Rectal smooth muscle tissue (tissue), 1 donor: ENCODE measurements at regions not wholly inside any gene's neighbourhood (a gene's known extent, or its start where the extent isn't known, plus 50 kb on each side); places are given as distances from the start of the nearest gene placed in this dataset.
A peak's percentile ranks its signal among the peaks of the same experiment; 100 is the strongest.

Experiments
- H3K27ac ChIP-seq: one replicate; pipeline ENCODE4 v1.7.0; 2013; ENCODE audit warnings: low read depth, low read length, inconsistent platforms
- H3K27me3 ChIP-seq: one replicate; pipeline ENCODE4 v1.7.0; 2013; ENCODE audit warnings: low read length; ENCODE audit not compliant: control insufficient read depth, insufficient read depth
- H3K36me3 ChIP-seq: one replicate; pipeline ENCODE4 v1.7.0; 2013; ENCODE audit warnings: low read length; ENCODE audit not compliant: control insufficient read depth, insufficient read depth
- H3K4me1 ChIP-seq: one replicate; pipeline ENCODE4 v1.7.0; 2013; ENCODE audit warnings: low read length; ENCODE audit not compliant: control insufficient read depth, insufficient read depth
- H3K4me3 ChIP-seq: one replicate; pipeline ENCODE4 v1.7.0; 2013; ENCODE audit warnings: low read length
- H3K9ac ChIP-seq: one replicate; pipeline ENCODE4 v1.7.0; 2013; ENCODE audit warnings: low read length

- H3K27me3 ChIP-seq = no peaks in the 10 kb centered on the region
- no peaks in the 10 kb centered on the region for H3K36me3 ChIP-seq
- no peak overlapping the region for H3K9ac ChIP-seq
- peaks cover 5% of the 10 kb centered on the region for H3K4me1 ChIP-seq
- no peak overlapping the region for H3K4me3 ChIP-seq
- no peak overlapping the region for H3K27ac ChIP-seq
These were observed 79.7 kb upstream of the GNG2 start for GRCh38 chr14:51780741-51781140.

DNA sequence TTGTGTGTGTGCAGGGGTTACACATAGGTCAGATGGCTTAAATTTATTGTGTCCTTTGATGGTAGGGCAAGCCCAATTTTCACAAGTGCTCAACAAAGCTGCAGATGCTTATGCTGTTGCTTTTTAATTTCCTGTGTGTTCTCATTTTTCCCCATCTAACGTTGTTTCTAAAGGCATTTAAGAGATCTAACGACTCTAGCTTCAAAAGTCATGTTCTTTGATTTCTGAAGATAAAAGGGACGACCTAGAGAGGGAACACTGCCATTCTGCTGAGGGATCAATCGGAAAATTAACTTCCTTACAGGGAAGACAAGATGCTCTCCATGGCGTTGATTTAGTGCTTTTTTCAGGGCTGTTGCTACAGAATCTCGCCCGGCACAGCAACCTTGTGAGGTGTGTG is 79.0 kb upstream of the GNG2 start:
- H3K27me3 ChIP-seq = no peaks in the 10 kb centered on the region
- H3K36me3 ChIP-seq = no peaks in the 10 kb centered on the region
- H3K4me1 ChIP-seq = peaks cover 5% of the 10 kb centered on the region
- no peak overlapping the region for H3K27ac ChIP-seq
- H3K4me3 ChIP-seq = no peak overlapping the region
- no peak overlapping the region for H3K9ac ChIP-seq

DNA sequence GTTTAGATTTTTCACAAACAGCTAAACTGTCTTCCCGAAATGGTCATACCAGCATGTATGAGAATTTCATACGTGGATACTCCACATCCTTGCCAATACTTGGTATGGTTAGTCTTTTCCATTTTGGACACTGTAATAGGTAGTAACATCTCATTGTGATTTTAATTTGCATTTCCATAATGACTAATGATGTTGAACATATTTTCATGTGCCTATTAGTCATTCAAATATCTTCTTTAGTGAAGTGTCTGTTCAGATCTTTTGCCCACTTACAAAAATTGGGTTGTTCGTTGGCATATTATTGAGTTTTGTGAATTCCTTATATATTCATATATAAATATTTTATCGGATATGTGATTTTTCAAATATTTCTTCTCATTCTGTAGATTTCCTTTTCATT is 78.0 kb upstream of the GNG2 start:
- no peak overlapping the region for H3K27ac ChIP-seq
- no peak overlapping the region for H3K4me3 ChIP-seq
- no peak overlapping the region for H3K9ac ChIP-seq
- H3K4me1 ChIP-seq = peaks cover 5% of the 10 kb centered on the region
- H3K27me3 ChIP-seq = no peaks in the 10 kb centered on the region
- H3K36me3 ChIP-seq = no peaks in the 10 kb centered on the region

DNA sequence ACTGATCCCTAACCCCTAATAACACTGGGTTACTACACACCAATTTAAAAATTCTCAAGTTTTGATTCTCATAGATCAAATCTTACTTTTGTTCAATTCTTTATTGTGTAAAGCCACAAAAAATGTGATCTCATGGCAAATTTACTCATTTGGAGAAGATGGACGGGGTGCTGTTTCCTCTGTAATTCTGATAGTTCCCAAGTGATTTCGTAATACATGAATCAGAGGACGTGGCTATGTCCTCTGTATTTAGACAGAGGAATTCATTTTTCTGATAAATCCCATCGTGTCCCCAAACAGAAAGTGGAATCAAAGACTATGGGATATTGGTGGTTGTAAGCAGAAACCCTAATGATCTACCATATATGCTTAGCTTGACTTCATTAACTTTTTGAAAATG is 76.6 kb upstream of the GNG2 start:
- no peak overlapping the region for H3K27ac ChIP-seq
- no peak overlapping the region for H3K4me3 ChIP-seq
- no peaks in the 10 kb centered on the region for H3K36me3 ChIP-seq
- no peak overlapping the region for H3K9ac ChIP-seq
- peaks cover 5% of the 10 kb centered on the region for H3K4me1 ChIP-seq
- H3K27me3 ChIP-seq = no peaks in the 10 kb centered on the region

DNA sequence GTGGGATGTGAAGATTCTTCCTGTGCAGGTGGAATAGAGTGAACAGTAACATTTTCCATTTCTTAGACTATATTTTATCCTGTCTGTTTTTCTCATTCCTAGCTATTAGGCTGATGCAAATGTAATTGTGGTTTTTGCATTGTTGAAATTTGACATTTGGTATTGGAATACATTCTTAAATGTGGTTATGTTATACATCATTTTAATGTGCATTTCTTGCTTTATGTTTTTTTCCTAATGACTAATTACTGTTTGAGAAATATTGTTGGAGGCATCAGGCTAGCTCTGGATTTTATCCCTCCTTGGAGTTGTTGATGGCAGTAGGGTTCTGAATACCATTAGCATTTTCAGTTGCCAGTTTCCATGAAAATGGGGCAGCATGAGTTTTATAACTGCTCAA is 75.9 kb upstream of the GNG2 start:
- Histone ChIP-seq H3K4me3 (no peak overlapping the region), H3K27me3 (no peaks in the 10 kb centered on the region), H3K9ac (no peak overlapping the region), H3K27ac (peak overlapping the region; percentile 9), H3K36me3 (no peaks in the 10 kb centered on the region), H3K4me1 (peaks cover 5% of the 10 kb centered on the region)

GRCh38 chr14:51786227-51786626 is 74.2 kb upstream of the GNG2 start:
- Histone ChIP-seq H3K27ac (no peak overlapping the region), H3K4me1 (no peaks in the 10 kb centered on the region), H3K27me3 (no peaks in the 10 kb centered on the region), H3K9ac (no peak overlapping the region), H3K36me3 (no peaks in the 10 kb centered on the region), H3K4me3 (no peak overlapping the region)

- peaks cover 4% of the 10 kb centered on the region for H3K4me1 ChIP-seq
- H3K27ac ChIP-seq = no peak overlapping the region
- no peaks in the 10 kb centered on the region for H3K27me3 ChIP-seq
- H3K4me3 ChIP-seq = no peak overlapping the region
- H3K9ac ChIP-seq = no peak overlapping the region
- no peaks in the 10 kb centered on the region for H3K36me3 ChIP-seq
These were observed 73.1 kb upstream of the GNG2 start for GRCh38 chr14:51787352-51787751.

- Histone ChIP-seq H3K27ac (no peak overlapping the region), H3K4me1 (peaks cover 8% of the 10 kb centered on the region)
These were observed 71.3 kb upstream of the GNG2 start for GRCh38 chr14:51789114-51789513.

GRCh38 chr14:51789596-51789995 is 70.8 kb upstream of the GNG2 start:
- H3K9ac ChIP-seq = no peak overlapping the region
- no peak overlapping the region for H3K27ac ChIP-seq
- peaks cover 8% of the 10 kb centered on the region for H3K4me1 ChIP-seq
- no peaks in the 10 kb centered on the region for H3K27me3 ChIP-seq
- H3K36me3 ChIP-seq = no peaks in the 10 kb centered on the region
- no peak overlapping the region for H3K4me3 ChIP-seq

More at GRCh38 chr14:51789114-51789513, 71.3 kb upstream of the GNG2 start:
- Histone ChIP-seq H3K27me3 (no peaks in the 10 kb centered on the region), H3K4me3 (no peak overlapping the region), H3K36me3 (no peaks in the 10 kb centered on the region), H3K9ac (no peak overlapping the region)

- peaks cover 8% of the 10 kb centered on the region for H3K4me1 ChIP-seq
- H3K27ac ChIP-seq = peak overlapping the region; percentile 79
- no peak overlapping the region for H3K9ac ChIP-seq
- H3K27me3 ChIP-seq = no peaks in the 10 kb centered on the region
- no peaks in the 10 kb centered on the region for H3K36me3 ChIP-seq
- H3K4me3 ChIP-seq = no peak overlapping the region
These were observed 67.6 kb upstream of the GNG2 start for GRCh38 chr14:51792809-51793208.

DNA sequence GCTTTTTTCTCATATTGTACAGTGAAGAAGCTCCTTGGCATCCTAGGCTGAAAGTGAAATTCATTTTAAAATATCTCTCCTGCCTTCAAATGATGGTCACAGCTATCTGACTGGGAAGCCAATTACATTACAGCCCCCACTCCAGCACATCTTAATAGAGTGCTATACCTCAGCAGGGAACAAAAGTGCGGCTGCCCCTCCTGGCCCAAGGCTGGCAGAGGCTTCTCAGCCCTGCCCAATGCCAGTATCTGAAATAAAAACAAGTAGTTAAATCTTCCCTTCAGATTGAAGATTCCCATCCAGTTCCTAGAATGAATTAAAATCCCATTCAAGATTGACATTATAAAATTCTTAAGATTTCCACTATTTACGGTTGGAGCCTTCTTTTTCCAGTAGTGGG is 54.9 kb upstream of the GNG2 start:
- no peak overlapping the region for H3K4me3 ChIP-seq
- no peaks in the 10 kb centered on the region for H3K36me3 ChIP-seq
- H3K4me1 ChIP-seq = peaks cover 16% of the 10 kb centered on the region
- no peak overlapping the region for H3K9ac ChIP-seq
- no peak overlapping the region for H3K27ac ChIP-seq
- no peaks in the 10 kb centered on the region for H3K27me3 ChIP-seq

- H3K4me1 ChIP-seq = peaks cover 16% of the 10 kb centered on the region
- no peaks in the 10 kb centered on the region for H3K27me3 ChIP-seq
- no peak overlapping the region for H3K27ac ChIP-seq
- H3K36me3 ChIP-seq = no peaks in the 10 kb centered on the region
- H3K9ac ChIP-seq = no peak overlapping the region
- no peak overlapping the region for H3K4me3 ChIP-seq
These were observed 54.1 kb upstream of the GNG2 start for GRCh38 chr14:51806026-51807023.

DNA sequence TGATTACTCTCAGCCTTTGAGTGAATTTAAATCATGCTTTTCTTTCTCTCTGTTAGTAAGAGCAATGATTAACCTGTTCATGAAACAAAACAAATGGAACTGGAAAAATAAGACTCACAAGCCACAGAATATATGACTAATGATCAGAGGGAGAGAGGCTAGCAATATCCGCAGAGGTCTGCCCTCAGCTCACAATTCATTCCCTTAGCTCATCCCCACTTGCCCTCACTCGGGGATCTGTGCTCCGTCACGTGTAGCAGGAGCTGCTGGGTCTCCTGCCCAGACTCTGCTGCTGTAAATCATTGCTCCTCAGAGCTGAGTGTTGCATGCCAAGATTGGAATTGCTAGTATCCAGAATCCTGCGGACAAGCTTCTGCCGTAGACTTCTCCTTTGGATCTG is 53.1 kb upstream of the GNG2 start:
- no peaks in the 10 kb centered on the region for H3K27me3 ChIP-seq
- H3K9ac ChIP-seq = no peak overlapping the region
- H3K27ac ChIP-seq = no peak overlapping the region
- H3K4me3 ChIP-seq = no peak overlapping the region
- H3K36me3 ChIP-seq = no peaks in the 10 kb centered on the region
- peaks cover 16% of the 10 kb centered on the region for H3K4me1 ChIP-seq
